DMS79 treated with DMSO at 0.1 percent for 48 hours (cell line): ENCODE measurements at regions not wholly inside any gene's neighbourhood (a gene's known extent, or its start where the extent isn't known, plus 50 kb on each side); places are given as distances from the start of the nearest gene placed in this dataset.
"Not testable (repeated sequence)": the region's sequence is repeated elsewhere in the genome, so short reads cannot be mapped to it uniquely, and the experiment has no call there.

Experiments
- DNase-seq: peaks from one replicate; lab custom pipeline; 2025; lab: John Stamatoyannopoulos, UW

DNA sequence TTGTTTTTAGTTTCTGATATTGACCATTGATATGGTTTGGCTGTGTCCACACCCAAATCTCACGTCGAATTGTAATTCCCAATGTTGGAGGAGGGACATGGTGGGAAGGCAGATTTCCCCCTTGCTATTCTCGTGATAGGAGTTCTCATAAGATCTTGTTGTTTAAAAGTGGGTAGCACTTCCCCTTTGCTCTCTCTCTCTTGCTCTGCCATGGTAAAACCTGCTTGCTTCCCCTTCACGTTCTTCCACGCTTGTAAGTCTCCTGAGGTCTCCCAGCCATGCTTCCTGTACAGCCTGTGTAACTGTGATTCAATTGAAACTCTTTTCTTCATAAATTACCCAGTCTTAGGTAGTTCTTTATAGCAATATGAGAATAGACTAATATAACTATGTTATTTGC lies 203.6 kb upstream of the CHORDC1 start:
- DNase-seq: no peak

DNA sequence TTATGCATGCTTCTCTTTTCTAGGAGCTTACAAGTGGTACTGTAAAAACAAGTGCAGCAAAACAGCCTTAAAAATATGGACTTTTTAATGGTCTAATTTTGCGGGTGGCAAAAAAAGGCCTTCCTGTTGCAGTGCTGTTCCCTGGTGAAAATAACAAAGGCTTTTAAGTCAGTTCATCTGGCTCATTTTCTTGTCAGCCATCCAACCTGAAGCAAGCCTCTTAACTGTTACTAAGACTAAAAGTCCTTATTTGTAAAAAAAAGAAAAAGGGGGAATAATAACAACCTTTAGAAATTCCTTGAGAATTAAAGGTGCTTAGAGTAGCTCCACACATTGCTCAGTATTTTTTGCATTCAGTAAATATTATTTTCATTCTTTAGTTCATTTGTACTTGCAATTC lies 200.5 kb upstream of the CHORDC1 start:
- DNase-seq: peak; percentile 39

DNA sequence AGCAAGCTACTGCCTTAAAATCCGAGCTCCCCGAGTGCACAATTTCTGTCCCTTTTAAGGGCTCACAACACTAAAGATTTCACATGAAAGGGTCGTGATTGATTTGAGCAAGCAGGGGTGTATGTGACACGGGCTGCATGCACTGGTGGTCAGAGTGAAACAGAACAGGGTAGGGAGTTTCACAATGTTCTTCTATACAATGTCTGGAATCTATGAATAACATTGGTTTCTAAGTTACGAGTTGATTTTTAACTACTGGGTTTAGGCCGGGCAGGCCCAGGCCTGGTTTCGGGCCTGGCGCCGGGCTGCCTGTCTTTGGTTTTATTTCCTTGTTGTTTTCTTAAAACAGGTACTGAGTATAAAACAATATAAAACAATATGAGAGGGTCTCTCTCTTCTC lies 199.9 kb upstream of the CHORDC1 start:
- DNase-seq: not testable (repeated sequence)

DNA sequence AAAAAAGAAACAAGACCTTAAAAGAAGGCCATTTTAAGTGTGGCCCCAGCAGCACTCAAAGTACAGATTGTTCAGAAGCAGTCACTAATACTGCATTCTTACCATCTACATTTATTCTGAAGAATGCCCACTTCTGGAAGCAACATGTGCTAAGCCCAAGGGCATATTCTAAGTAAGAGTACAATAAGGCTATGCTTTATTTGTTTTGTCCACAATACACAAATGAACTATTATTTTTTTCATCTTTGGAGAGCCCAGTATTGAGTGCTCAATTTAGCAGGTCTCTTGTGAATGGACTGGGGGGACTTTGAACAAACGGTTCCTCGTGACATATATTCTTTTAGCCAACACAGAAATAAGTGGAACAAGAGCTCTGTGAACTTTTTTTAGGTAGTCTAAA lies 191.4 kb upstream of the CHORDC1 start:
- DNase-seq: no peak

DNA sequence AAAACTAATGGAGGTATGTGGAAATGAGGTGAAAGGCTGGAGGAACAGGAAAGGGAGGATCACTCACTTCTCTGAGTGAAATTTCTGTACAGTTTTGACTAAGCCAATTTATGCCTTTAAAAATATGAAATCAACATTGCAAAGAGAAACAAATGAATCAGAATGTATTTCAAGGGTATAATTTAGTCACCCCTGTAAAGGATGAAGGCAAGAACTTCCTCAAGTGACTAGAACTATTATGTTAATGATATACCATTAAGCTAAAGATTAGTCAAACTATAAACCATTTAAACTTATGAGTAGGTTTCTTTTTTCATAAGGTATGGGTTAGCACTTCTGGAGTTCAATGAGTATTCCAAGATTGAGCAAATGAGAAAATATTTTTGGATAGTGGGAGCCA lies 184.5 kb upstream of the CHORDC1 start:
- DNase-seq: no peak

DNA sequence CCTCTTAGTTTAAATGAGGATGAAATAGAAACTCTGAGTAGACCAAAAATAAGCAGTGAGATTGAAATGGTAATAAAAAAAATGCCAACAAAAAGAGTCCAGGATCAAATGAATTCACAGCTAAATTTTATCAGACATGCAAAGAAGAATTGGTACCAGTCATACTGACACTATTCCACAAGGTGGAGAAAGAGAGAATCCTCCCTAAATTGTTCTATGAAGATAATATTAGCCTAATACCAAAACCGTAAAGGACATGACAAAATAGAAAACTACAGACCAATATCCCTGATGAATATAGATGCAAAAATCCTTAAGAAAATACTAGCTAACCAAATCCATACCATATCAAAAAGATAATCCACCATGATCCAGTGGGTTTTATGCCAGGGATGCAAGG lies 169.8 kb upstream of the CHORDC1 start:
- no peak for DNase-seq

DNA sequence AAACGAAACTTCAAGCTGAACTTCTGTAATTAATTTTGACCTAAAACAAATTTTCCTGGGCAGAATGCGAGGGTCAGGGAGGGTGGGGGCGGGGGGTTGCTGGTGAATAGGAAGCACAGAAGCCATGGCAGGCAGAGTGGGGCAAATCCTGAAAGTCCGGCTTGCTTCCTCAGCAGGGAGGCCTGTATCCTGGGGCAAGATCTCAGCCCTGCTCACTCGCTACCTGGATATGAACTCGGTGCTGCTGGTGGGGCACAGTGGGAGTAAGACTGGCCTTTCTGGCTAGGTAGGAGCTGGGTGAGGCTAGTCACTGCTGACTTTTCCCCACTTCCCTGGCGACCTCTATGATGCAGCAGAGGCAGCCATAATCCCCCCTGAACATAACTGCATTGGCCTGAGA lies 168.9 kb upstream of the CHORDC1 start:
- DNase-seq: no peak

DNA sequence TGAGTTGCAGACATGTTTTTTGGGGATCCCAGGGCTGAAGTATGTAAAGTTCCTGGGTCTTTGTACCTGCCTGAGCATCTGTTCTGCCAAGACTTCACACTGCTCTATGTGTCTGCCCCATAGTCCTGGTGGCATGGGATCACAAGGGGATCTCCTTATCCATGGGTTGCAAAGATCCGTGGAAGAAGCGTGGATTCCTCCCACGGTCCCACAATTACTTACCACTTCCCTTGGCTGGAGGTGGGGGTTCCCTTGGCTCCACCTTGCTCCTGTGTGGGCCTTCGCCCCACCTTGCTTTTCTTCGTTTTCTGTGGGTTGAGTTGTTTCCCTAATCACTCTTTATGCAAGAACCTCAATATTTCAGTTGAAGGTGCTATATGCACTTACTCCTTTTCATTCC lies 157.4 kb upstream of the CHORDC1 start:
- DNase-seq: no peak

DNA sequence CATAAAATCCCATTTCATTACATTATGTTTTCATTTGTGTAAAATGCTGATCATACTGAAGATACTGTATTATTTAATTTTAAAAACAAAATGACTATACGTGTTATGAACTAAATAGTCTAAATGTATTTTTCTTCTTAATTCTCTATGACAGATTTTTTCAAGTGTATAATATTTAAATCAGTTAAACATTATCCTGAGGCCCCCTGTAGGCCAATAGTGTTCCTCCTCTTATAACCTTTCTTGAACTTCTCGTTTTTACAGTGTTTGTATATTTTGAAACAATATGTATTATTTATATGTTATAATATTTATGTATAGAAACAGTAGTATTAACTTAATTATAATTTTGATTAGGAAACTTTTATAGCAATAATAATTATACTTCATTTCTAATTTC lies 151.1 kb upstream of the CHORDC1 start:
- DNase-seq: no peak

DNA sequence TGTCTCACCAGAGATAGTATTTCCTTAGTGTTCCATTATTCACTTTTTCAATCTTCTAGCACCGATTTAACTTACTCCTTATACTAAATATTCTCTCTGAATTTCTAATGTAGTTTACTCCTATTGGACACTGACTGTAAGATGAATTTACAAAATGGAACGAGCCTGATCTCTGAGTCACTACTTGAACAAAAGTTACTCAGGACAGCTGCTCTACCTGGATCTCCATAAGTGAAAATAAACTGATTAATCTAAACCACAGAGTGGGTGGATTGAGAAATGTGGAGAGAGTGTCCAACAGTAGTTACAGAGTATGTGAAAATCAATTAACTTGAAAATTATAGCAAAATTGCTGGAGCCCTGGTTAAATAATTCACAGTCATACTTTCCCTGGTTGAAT lies 141.7 kb upstream of the CHORDC1 start:
- DNase-seq: no peak

DNA sequence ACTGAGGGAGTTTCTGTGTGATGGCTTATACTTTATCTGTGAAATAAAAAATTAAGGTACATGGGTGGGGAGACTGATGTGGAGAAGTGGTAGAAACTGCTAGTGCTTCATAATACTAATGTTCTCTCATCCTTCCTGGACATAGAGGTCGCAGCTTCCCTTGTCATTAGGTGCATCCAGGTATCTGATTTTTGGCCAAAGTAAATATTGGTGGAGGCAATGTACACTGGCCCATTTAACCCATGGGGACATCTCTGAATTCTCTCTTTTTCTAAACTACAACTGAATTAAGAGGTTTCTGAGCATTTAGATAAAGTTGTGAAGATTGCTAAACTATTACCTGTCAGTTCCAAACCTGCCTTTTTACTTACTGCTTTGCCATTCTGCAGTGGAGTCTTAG lies 140.9 kb upstream of the CHORDC1 start:
- no peak for DNase-seq

DNA sequence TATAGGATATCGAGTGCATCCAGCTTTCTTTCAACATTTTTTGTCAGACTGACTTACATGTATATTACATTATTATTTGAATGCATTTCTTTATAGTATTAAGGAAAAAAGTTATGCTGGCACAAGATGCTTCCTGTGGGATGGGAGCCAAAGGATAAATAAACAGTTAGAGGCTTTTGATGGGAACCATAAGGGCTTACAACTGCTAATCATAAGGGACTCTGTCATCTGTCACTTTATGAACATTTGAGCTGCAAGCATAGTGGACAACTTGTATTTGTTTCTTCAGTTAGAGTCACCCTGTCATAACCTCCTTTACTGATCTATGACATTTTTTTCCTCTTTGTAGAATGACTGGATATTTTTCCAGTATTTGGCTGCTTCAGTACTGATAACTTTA lies 132.4 kb upstream of the CHORDC1 start:
- DNase-seq: no peak

DNA sequence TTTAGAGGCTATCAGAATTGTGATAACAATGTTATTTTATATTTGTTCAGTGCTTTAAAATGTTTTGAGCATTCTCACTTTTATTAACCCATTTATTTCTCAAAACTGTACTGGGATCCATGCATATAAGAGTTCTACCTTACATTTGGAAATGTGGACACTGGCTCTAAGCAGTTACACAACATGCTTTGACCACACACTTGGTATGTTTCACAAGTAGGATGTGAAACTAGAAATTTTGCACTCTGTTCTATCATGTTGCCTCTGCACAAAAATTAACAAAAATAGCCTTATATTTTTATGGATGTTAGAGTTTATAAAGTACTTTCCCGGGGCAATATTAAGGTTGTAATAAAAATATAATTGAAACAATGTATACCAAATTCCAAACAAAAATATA lies 126.9 kb upstream of the CHORDC1 start:
- DNase-seq: no peak

DNA sequence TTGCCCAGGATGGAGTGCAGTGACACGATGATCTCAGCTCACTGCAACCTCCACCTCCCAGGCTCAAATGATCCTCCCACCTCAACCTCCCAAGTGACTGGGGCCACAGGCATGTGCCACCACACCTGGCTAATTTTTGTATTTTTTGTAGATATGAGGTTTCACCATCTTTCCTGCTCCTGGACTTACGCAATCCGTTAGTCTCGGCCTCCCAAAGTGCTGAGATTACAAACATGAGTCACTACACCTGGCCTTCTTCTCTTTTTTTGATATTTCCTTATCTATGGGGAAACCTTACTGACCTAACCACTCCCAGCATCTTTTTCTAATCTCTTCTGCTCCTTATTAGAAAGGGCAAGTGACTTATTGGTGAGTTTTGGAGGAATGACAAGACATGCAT lies 121.7 kb upstream of the CHORDC1 start:
- DNase-seq: no peak

DNA sequence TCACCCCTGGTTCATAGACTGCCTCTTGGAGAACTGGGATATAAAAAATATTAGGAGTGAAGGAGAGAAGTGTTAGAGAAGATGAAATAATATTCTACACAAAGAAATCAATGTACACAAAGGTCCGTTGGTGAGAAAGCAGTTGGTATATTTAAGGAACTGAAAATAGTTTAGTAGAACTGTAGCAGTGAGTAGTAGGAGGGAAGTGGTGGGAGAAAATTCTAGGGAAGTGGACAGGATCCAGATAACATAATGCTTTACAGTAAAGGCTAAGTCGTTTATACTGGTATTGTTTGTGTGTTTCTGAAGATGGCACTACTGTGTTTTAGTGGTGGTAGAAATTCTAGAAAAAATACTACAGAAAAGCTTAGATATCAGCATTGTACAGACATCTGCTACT lies 120.8 kb upstream of the CHORDC1 start:
- DNase-seq: no peak

DNA sequence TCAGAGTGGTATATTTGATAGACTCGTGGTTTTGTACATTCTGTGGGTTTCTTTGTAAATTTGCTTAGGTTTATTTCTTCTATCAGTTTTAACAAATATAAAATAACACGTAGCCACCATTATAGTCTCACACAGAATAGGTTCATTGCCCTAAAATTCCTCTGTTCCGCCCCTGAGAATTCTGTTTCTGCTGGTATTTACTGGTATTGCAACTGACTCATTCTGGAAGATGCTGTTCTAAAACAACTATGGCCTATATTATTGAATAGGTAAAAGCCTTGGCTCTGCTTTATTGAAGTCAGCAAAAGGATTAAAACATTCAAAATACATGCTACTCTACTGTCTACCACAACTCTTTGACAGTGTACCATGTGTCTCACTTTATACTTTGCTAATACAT lies 119.1 kb upstream of the CHORDC1 start:
- DNase-seq: no peak

DNA sequence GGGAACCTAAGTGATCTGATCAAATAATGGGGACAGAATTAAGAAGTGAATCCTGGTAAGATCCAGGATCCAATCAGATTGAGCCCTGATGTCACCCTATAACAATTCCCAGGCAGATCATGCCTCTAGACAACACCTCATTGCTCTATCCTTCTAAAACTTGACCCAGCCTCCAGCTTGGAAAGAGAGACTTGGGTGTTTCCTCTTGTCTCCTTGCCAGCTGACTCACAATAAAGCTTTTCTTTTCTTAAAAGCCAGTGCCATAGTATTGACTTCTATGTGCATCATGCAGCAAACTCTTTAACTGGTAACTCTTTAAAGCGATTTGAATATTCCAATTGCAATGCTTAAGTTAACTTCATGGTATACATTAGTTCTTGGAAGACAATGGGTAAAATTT lies 109.6 kb upstream of the CHORDC1 start:
- DNase-seq: no peak

DNA sequence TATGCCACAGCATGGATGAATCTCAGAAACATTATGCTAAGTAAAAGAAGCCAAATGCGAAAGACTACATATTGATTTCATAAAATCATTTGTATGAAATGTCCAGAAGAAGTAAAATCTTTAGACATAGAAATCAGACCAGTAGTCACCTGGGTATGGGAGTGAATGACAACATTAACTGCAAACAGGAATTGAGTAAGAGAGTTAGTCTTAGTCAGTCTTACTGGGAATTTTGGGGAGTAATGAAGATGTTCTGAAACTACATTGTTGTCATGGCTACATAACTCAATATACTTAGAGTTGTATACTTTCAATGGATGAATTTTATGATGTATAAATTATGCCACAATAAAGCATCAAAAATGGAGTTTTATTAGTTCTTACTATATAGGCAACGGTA lies 107.8 kb upstream of the CHORDC1 start:
- no peak for DNase-seq

DNA sequence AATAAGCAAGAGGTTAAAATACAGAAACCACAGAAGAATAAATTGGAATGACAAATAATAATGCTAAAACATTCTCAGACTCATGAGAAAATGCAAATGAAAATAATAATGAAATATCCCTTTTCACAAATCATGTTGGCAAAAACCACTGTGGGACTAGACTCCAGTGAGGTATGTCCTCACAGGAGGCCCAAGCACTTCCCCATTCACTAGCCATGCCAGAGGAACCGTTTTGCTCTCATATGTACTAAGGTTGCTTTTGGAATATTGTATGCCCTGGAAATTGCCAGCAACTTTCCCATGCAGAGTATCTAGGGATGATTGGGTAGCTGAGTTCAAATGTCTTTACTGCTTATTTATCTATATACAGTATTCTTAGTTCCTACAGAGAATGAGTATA lies 106.2 kb upstream of the CHORDC1 start:
- DNase-seq: no peak

DNA sequence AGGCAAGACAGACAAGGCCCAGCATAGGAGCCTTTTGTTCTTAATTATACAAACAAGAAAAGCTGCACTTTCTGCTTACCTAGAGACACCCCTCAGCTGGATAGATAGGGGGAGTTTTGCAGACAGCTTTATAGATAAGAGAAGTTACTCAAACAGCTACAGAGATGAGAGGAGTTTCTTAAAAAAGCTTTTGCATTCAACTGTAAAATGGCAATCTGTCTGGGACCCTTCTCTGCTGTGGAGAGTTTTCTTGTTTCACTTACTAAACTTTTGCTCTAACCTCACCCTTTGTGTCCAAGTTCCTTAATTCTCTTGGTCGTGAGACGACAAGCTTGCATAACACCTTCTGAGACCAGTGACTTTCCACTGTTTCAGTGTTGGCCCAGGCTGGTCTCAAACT lies 103.8 kb upstream of the CHORDC1 start:
- DNase-seq: no peak

DNA sequence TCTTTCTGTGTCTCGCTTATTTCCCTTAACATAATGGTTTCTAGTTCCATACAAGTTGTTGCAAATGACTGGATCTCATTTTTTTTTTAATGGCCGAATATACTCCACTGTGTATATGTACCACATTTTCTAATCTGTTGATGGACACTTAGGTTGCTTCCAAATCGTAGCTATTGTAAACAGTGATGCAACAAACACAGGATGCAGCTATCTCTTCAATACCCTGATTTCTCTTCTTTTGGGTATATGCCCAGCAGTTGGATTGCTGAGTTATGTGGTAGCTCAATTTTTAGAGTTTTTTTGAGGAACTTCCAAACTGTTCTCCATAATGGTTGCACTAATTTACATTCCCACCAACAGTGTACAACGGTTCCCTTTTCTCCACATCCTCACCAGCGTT lies 100.4 kb upstream of the CHORDC1 start:
- DNase-seq: no peak

DNA sequence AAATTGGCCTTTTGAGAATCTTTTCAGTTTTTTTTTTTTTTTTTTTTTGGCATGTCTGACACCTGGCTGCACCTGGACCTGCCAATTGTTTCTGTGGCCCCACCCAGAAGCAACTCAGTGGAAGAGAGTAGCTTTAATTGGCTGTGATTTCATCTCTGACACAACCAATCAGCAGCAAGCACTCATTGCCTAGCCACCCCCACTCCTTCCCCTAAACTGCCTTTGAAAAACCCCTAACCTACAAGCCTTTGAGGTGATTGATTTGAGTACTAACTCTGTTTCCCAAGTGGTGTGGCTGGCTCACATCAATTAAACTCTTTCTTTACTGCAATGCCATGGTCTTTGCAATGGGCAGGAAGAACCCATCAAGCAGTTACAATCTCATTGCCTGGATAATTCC lies 98.2 kb upstream of the CHORDC1 start:
- no peak for DNase-seq

DNA sequence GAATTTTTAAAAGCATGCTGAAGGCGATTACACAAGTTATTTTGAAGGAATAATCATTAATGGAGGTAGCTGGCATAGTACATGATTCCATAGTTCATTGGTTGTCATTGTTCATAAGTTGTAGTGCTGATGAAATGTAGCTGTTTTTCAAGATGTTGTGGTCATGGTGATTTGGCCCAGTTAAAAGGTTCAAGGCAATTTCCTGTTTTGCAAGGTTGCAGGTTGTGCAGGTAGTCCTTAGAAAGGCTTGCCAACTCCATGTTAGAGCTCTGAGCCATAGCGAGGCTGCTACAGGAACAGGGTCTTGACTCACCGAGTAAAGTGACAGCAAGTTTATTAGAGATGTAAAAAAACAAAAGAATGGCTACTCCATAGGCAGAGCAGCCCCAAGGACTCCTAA lies 95.8 kb upstream of the CHORDC1 start:
- no peak for DNase-seq

DNA sequence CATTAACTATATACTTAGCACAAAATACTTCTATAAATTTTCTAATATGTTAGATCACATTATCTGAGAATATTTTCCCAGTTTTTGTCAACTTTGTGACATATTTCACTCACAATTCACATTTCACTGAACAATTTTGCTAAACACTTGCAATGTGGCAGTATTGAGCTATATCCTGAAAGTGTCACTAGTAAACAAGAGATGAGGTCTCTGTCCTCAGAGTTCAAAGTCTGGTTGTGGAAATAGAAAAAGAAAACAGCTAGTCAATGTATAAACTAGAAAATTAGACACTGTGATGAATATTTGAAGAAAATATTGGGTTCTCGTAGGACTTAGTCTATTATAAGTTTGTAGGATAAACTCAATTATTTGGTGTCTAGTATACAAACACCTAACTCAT lies 87.4 kb upstream of the CHORDC1 start:
- no peak for DNase-seq

DNA sequence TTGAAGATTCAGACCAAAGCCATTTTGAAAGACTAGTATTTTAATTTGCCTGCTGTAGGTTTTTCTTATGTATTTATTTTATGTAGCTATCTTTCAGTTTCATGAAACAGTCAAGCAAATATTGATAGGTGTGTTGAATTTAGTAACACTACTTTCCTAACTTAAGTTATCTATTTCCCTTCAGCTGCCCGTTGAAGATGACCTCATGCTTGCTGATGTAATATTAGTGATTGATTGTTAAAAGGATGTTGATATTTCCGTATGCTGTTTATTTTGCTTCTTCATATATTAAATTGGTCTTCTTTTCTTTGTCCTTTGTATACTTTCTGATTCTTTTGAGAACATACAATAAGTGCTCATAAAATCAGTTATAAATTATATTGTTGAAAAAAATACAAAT lies 86.8 kb upstream of the CHORDC1 start:
- DNase-seq: no peak
